DOHH2 (cell line): ENCODE measurements at regions not wholly inside any gene's neighbourhood (a gene's known extent, or its start where the extent isn't known, plus 50 kb on each side); places are given as distances from the start of the nearest gene placed in this dataset.

Source experiments
- EZH2phosphoT487 ChIP-seq: fragments of 200-600 bp; sonication (generic); IDR thresholded peaks from 2 replicates; pipeline ENCODE4 v1.6.1; 2017; ENCODE audit warnings: borderline replicate concordance, mild to moderate bottlenecking, antibody characterized with exemption, low read length, moderate library complexity, mixed read lengths
- TF ChIP-seq, protein P1 (sequence below): fragments of 200-600 bp; sonication (generic); IDR thresholded peaks from one replicate; pipeline ENCODE4 v1.5.1; 2014; ENCODE audit warnings: antibody characterized with exemption, mild to moderate bottlenecking, low read depth, low read length; ENCODE audit not compliant: poor library complexity, severe bottlenecking

DNA sequence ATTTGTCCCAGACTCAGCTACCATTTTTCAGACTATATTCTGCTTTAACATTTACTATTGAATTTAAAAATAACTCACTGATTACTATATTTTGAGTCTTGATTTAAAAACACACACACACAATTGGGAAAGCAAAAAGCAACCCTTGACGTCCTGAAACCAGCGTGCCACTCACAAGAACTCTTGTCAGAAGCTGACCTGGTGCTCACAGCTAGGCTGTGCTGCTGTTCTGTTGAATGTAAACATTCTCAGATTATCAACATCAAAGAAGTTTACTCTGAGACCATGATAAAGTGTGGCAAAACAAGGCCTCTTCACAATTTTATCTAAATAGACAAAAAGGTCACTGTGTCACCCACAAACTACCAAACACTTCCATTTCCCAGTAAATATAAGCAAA is 62.6 kb upstream of the CACNA2D1 start:
- TF ChIP-seq, protein P1, sequence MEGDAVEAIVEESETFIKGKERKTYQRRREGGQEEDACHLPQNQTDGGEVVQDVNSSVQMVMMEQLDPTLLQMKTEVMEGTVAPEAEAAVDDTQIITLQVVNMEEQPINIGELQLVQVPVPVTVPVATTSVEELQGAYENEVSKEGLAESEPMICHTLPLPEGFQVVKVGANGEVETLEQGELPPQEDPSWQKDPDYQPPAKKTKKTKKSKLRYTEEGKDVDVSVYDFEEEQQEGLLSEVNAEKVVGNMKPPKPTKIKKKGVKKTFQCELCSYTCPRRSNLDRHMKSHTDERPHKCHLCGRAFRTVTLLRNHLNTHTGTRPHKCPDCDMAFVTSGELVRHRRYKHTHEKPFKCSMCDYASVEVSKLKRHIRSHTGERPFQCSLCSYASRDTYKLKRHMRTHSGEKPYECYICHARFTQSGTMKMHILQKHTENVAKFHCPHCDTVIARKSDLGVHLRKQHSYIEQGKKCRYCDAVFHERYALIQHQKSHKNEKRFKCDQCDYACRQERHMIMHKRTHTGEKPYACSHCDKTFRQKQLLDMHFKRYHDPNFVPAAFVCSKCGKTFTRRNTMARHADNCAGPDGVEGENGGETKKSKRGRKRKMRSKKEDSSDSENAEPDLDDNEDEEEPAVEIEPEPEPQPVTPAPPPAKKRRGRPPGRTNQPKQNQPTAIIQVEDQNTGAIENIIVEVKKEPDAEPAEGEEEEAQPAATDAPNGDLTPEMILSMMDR: no peak
- TF ChIP-seq EZH2phosphoT487: no peak
